ENCODE measurements at regions not wholly inside any gene's neighbourhood (a gene's known extent, or its start where the extent isn't known, plus 50 kb on each side); places are given as distances from the start of the nearest gene placed in this dataset.

- TF ChIP-seq CTCF (IDR thresholded peaks at IDR 0.05; ENCODE audit: insufficient read depth, low read depth, low read length) (no peak), EZH2 (IDR thresholded peaks at IDR 0.05; ENCODE audit: insufficient read depth, low read length) (no peak)
Observed at GRCh38 chr1:164433141-164433817, 125.7 kb upstream of the PBX1 start.

Measured in astrocyte (in vitro differentiated cells and primary cell).